ENCODE measurements at regions not wholly inside any gene's neighbourhood (a gene's known extent, or its start where the extent isn't known, plus 50 kb on each side); places are given as distances from the start of the nearest gene placed in this dataset.

GRCh38 chr3:72375237-72376076 lies 472.8 kb downstream of the SHQ1 start:
- TSS peak; percentile 57 for BruUV-seq (replicated peaks)
- CTCF ChIA-PET = no interaction called here

GRCh38 chr3:72373139-72373538 lies 475.1 kb downstream of the SHQ1 start:
- no peak overlapping the region for H3K4me3 ChIP-seq (ENCODE audit: low read depth in 2 of 2, low read length in 2 of 2)
- CTCF ChIA-PET = interaction anchor here (0.7 kb wide), 1 partner anchor 51 kb away, joined by 11 read pairs; no protein-coding TSS in a partner anchor
- H3K27me3 ChIP-seq (ENCODE audit: control insufficient read depth, insufficient read depth, low read length) = no peaks in the 10 kb centered on the region
- POLR2A ChIA-PET = no interaction called here
- intact Hi-C loops (cut with micrococcal nuclease; ENCODE audit: unreplicated experiment) = no loop called here
- no peak overlapping the region for H3K27ac ChIP-seq (ENCODE audit: low read length)
- no peak for TF ChIP-seq REST (IDR thresholded peaks at IDR 0.05; ENCODE audit: insufficient read depth in 1 of 2, low read depth in 2 of 2, low read length in 1 of 2)
- TF ChIP-seq CTCF (IDR thresholded peaks at IDR 0.05) = no peak
- no peak for TF ChIP-seq SIN3A (IDR thresholded peaks at IDR 0.05; ENCODE audit: borderline replicate concordance, insufficient read depth, low read depth, low read length)
- no peak for TF ChIP-seq POLR2AphosphoS5 (IDR thresholded peaks at IDR 0.05; ENCODE audit: low read depth, low read length)
- no peak for TF ChIP-seq TCF7L2 (IDR thresholded peaks at IDR 0.05; ENCODE audit: low read depth, low read length)
- DNase-seq (ENCODE audit: low read depth, low spot score) (no peak), ATAC-seq (no peak)
- no TSS peak for BruUV-seq (replicated peaks)
- no peaks in the 10 kb centered on the region for H3K4me1 ChIP-seq (ENCODE audit: control insufficient read depth, insufficient read depth, low read length)
- no peaks in the 10 kb centered on the region for H3K9me3 ChIP-seq (ENCODE audit: control insufficient read depth, insufficient read depth, low read depth, low read length)
- no peaks in the 10 kb centered on the region for H3K36me3 ChIP-seq (ENCODE audit: control insufficient read depth, insufficient read depth, low read length)
- in situ Hi-C loops (cut with HindIII; ENCODE audit: low pct_unique_long_range_greater_than_20kb, low sequenced_read_pairs) = no loop called here

More at GRCh38 chr3:72375237-72376076, 472.8 kb downstream of the SHQ1 start:
- no peak for TF ChIP-seq POLR2AphosphoS5 (IDR thresholded peaks at IDR 0.05; ENCODE audit: low read depth, low read length)
- no peak for TF ChIP-seq CTCF (IDR thresholded peaks at IDR 0.05)
- no peak for TF ChIP-seq SIN3A (IDR thresholded peaks at IDR 0.05; ENCODE audit: borderline replicate concordance, insufficient read depth, low read depth, low read length)
- no peak for TF ChIP-seq REST (IDR thresholded peaks at IDR 0.05; ENCODE audit: insufficient read depth in 1 of 2, low read depth in 2 of 2, low read length in 1 of 2)
- no peak for TF ChIP-seq TCF7L2 (IDR thresholded peaks at IDR 0.05; ENCODE audit: low read depth, low read length)
- in situ Hi-C loops (cut with HindIII; ENCODE audit: low pct_unique_long_range_greater_than_20kb, low sequenced_read_pairs) (no loop called here), intact Hi-C loops (cut with micrococcal nuclease; ENCODE audit: unreplicated experiment) (no loop called here)
- ATAC-seq = no peak
- Histone ChIP-seq H3K4me3 (ENCODE audit: low read depth in 2 of 2, low read length in 2 of 2) (no peak overlapping the region), H3K9me3 (ENCODE audit: control insufficient read depth, insufficient read depth, low read depth, low read length) (no peaks in the 10 kb centered on the region), H3K27ac (ENCODE audit: low read length) (no peak overlapping the region), H3K4me1 (ENCODE audit: control insufficient read depth, insufficient read depth, low read length) (no peaks in the 10 kb centered on the region), H3K36me3 (ENCODE audit: control insufficient read depth, insufficient read depth, low read length) (no peaks in the 10 kb centered on the region), H3K27me3 (ENCODE audit: control insufficient read depth, insufficient read depth, low read length) (no peaks in the 10 kb centered on the region)
- DNase-seq (ENCODE audit: low read depth, low spot score) = no peak
- POLR2A ChIA-PET = no interaction called here
